C4-2B (cell line): ENCODE measurements at regions not wholly inside any gene's neighbourhood (a gene's known extent, or its start where the extent isn't known, plus 50 kb on each side); places are given as distances from the start of the nearest gene placed in this dataset.
"Not testable (repeated sequence)": the region's sequence is repeated elsewhere in the genome, so short reads cannot be mapped to it uniquely, and the experiment has no call there.

Experiments
- ZFX ChIP-seq: fragments of 450-650 bp; IDR thresholded peaks from 2 replicates; pipeline ENCODE4 v1.6.1; 2017
- TF ChIP-seq, protein P1 (sequence below): fragments of 450-650 bp; conservative IDR thresholded peaks from 2 replicates; pipeline ENCODE4 v1.5.1; 2017; ENCODE audit warnings: mild to moderate bottlenecking

DNA sequence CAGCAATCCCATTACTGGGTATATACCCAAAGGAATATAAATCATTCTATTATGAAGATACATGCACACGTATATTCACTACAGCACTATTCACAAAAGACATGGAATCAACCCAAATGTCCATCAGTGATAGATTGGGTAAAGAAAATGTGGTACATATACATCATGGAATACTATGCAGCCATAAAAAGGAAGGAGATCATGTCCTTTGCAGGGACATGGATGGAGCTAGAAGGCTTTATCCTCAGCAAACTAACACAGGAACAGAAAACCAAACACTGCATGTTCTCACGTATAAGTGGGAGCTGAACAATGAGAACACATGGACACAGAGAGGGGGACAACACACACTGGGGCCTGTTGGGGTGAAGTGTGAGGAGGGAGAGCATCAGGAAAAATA, 139.9 kb upstream of the EXOC2 start:
- TF ChIP-seq, protein P1, sequence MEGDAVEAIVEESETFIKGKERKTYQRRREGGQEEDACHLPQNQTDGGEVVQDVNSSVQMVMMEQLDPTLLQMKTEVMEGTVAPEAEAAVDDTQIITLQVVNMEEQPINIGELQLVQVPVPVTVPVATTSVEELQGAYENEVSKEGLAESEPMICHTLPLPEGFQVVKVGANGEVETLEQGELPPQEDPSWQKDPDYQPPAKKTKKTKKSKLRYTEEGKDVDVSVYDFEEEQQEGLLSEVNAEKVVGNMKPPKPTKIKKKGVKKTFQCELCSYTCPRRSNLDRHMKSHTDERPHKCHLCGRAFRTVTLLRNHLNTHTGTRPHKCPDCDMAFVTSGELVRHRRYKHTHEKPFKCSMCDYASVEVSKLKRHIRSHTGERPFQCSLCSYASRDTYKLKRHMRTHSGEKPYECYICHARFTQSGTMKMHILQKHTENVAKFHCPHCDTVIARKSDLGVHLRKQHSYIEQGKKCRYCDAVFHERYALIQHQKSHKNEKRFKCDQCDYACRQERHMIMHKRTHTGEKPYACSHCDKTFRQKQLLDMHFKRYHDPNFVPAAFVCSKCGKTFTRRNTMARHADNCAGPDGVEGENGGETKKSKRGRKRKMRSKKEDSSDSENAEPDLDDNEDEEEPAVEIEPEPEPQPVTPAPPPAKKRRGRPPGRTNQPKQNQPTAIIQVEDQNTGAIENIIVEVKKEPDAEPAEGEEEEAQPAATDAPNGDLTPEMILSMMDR = not testable (repeated sequence)
- TF ChIP-seq ZFX = not testable (repeated sequence)
